HEK293 (cell line): ENCODE measurements at regions not wholly inside any gene's neighbourhood (a gene's known extent, or its start where the extent isn't known, plus 50 kb on each side); places are given as distances from the start of the nearest gene placed in this dataset.

ENCODE experiments used
- EGR2 ChIP-seq: fragments of 450-650 bp; formaldehyde crosslinking; IDR thresholded peaks from 2 replicates; pipeline ENCODE4 v1.5.1; 2016; ENCODE audit warnings: low read depth, missing biosample characterization, missing genetic modification characterization
- GFI1B ChIP-seq: fragments of 450-650 bp; formaldehyde crosslinking; IDR thresholded peaks from 2 replicates; pipeline ENCODE4 v1.5.1; 2016; ENCODE audit warnings: missing biosample characterization, missing genetic modification characterization
- GLIS2 ChIP-seq: fragments of 450-650 bp; formaldehyde crosslinking; IDR thresholded peaks from 2 replicates; pipeline ENCODE4 v1.5.1; 2016; ENCODE audit warnings: missing biosample characterization, missing genetic modification characterization
- HOXC10 ChIP-seq: sonication (generic); formaldehyde crosslinking; IDR thresholded peaks from 2 replicates; pipeline ENCODE4 v1.8.1; 2023; ENCODE audit warnings: mild to moderate bottlenecking, missing genetic modification reagents
- KLF16 ChIP-seq: fragments of 450-650 bp; formaldehyde crosslinking; IDR thresholded peaks from 2 replicates; pipeline ENCODE4 v1.5.1; 2017; ENCODE audit warnings: missing biosample characterization, missing genetic modification characterization
- OVOL3 ChIP-seq: fragments of 450-650 bp; formaldehyde crosslinking; IDR thresholded peaks from 2 replicates; pipeline ENCODE4 v1.5.1; 2016; ENCODE audit warnings: missing biosample characterization, missing genetic modification characterization
- SP7 ChIP-seq: fragments of 450-650 bp; formaldehyde crosslinking; IDR thresholded peaks from 2 replicates; pipeline ENCODE4 v1.5.1; 2016; ENCODE audit warnings: missing biosample characterization, missing genetic modification characterization
- TRIM28 ChIP-seq: IDR thresholded peaks from 2 replicates; pipeline ENCODE4 v1.6.1; 2011; ENCODE audit warnings: low read length, control low read depth, borderline replicate concordance
- ZBTB48 ChIP-seq: fragments of 450-650 bp; formaldehyde crosslinking; IDR thresholded peaks from 2 replicates; pipeline ENCODE4 v1.5.1; 2016; ENCODE audit warnings: missing biosample characterization, missing genetic modification characterization
- ZBTB7A ChIP-seq: fragments of 450-650 bp; formaldehyde crosslinking; IDR thresholded peaks from 2 replicates; pipeline ENCODE4 v1.5.1; 2016; ENCODE audit warnings: low read depth, missing biosample characterization, missing genetic modification characterization
- ZIC2 ChIP-seq: fragments of 450-650 bp; formaldehyde crosslinking; IDR thresholded peaks from 2 replicates; pipeline ENCODE4 v1.5.1; 2016; ENCODE audit warnings: missing biosample characterization, missing genetic modification characterization
- ZNF132 ChIP-seq: fragments of 450-650 bp; formaldehyde crosslinking; IDR thresholded peaks from 2 replicates; pipeline ENCODE4 v1.5.1; 2017; ENCODE audit warnings: missing biosample characterization, missing genetic modification characterization, borderline replicate concordance
- ZNF140 ChIP-seq: fragments of 450-650 bp; formaldehyde crosslinking; IDR thresholded peaks from 2 replicates; pipeline ENCODE4 v1.5.1; 2016; ENCODE audit warnings: missing biosample characterization, missing genetic modification characterization
- ZNF211 ChIP-seq: fragments of 450-650 bp; formaldehyde crosslinking; IDR thresholded peaks from 2 replicates; pipeline ENCODE4 v1.5.1; 2016; ENCODE audit warnings: low read depth, missing biosample characterization, missing genetic modification characterization
- ZNF302 ChIP-seq: fragments of 450-650 bp; formaldehyde crosslinking; IDR thresholded peaks from 2 replicates; pipeline ENCODE4 v1.5.1; 2016; ENCODE audit warnings: missing biosample characterization, missing genetic modification characterization, low read depth
- ZNF350 ChIP-seq: fragments of 450-650 bp; formaldehyde crosslinking; IDR thresholded peaks from 2 replicates; pipeline ENCODE4 v1.5.0; 2017; ENCODE audit warnings: missing biosample characterization, mild to moderate bottlenecking, missing genetic modification characterization
- ZNF404 ChIP-seq: fragments of 450-650 bp; formaldehyde crosslinking; IDR thresholded peaks from 2 replicates; pipeline ENCODE4 v1.5.1; 2017; ENCODE audit warnings: missing biosample characterization, missing genetic modification characterization
- ZNF423 ChIP-seq: fragments of 450-650 bp; formaldehyde crosslinking; IDR thresholded peaks from 2 replicates; pipeline ENCODE4 v1.5.1; 2016; ENCODE audit warnings: missing biosample characterization, missing genetic modification characterization
- ZNF510 ChIP-seq: fragments of 450-650 bp; formaldehyde crosslinking; IDR thresholded peaks from 2 replicates; pipeline ENCODE4 v1.5.1; 2018; ENCODE audit warnings: mild to moderate bottlenecking, missing genetic modification characterization, missing biosample characterization; ENCODE audit not compliant: insufficient replicate concordance
- ZNF514 ChIP-seq: fragments of 450-650 bp; formaldehyde crosslinking; IDR thresholded peaks from 2 replicates; pipeline ENCODE4 v1.5.1; 2016; ENCODE audit warnings: missing biosample characterization, missing genetic modification characterization
- ZNF529 ChIP-seq: fragments of 450-650 bp; formaldehyde crosslinking; IDR thresholded peaks from 2 replicates; pipeline ENCODE4 v1.5.1; 2017; ENCODE audit warnings: missing genetic modification characterization, missing biosample characterization; ENCODE audit not compliant: insufficient replicate concordance
- ZNF548 ChIP-seq: fragments of 450-650 bp; formaldehyde crosslinking; IDR thresholded peaks from 2 replicates; pipeline ENCODE4 v1.5.1; 2016; ENCODE audit warnings: missing biosample characterization, missing genetic modification characterization
- ZNF664 ChIP-seq: fragments of 450-650 bp; formaldehyde crosslinking; IDR thresholded peaks from 2 replicates; pipeline ENCODE4 v1.5.1; 2016; ENCODE audit warnings: missing biosample characterization, missing genetic modification characterization
- ZNF670 ChIP-seq: fragments of 450-650 bp; formaldehyde crosslinking; IDR thresholded peaks from 2 replicates; pipeline ENCODE4 v1.5.1; 2016; ENCODE audit warnings: missing biosample characterization, missing genetic modification characterization, low read depth
- ZNF791 ChIP-seq: fragments of 450-650 bp; formaldehyde crosslinking; IDR thresholded peaks from 2 replicates; pipeline ENCODE4 v1.5.1; 2016; ENCODE audit warnings: missing biosample characterization, missing genetic modification characterization
- ZSCAN16 ChIP-seq: fragments of 450-650 bp; formaldehyde crosslinking; IDR thresholded peaks from 2 replicates; pipeline ENCODE4 v1.5.1; 2016; ENCODE audit warnings: missing biosample characterization, missing genetic modification characterization
- TF ChIP-seq, protein P1 (sequence below): fragments of 450-650 bp; formaldehyde crosslinking; IDR thresholded peaks from 2 replicates; pipeline ENCODE4 v1.5.1; 2016; ENCODE audit warnings: missing biosample characterization, missing genetic modification characterization
- TF ChIP-seq, protein P2 (sequence below): fragments of 450-650 bp; formaldehyde crosslinking; IDR thresholded peaks from 2 replicates; pipeline ENCODE4 v1.5.1; 2016; ENCODE audit warnings: missing biosample characterization, missing genetic modification characterization
- TF ChIP-seq, protein P3 (sequence below): fragments of 450-650 bp; formaldehyde crosslinking; IDR thresholded peaks from 2 replicates; pipeline ENCODE4 v1.5.1; 2016; ENCODE audit warnings: missing biosample characterization, missing genetic modification characterization
- TF ChIP-seq, protein P4 (sequence below): fragments of 450-650 bp; formaldehyde crosslinking; IDR thresholded peaks from 2 replicates; pipeline ENCODE4 v1.5.1; 2016; ENCODE audit warnings: missing biosample characterization, missing genetic modification characterization
- TF ChIP-seq, protein P5 (sequence below): fragments of 450-650 bp; formaldehyde crosslinking; IDR thresholded peaks from 2 replicates; pipeline ENCODE4 v1.5.1; 2017; ENCODE audit warnings: missing biosample characterization, missing genetic modification characterization

DNA sequence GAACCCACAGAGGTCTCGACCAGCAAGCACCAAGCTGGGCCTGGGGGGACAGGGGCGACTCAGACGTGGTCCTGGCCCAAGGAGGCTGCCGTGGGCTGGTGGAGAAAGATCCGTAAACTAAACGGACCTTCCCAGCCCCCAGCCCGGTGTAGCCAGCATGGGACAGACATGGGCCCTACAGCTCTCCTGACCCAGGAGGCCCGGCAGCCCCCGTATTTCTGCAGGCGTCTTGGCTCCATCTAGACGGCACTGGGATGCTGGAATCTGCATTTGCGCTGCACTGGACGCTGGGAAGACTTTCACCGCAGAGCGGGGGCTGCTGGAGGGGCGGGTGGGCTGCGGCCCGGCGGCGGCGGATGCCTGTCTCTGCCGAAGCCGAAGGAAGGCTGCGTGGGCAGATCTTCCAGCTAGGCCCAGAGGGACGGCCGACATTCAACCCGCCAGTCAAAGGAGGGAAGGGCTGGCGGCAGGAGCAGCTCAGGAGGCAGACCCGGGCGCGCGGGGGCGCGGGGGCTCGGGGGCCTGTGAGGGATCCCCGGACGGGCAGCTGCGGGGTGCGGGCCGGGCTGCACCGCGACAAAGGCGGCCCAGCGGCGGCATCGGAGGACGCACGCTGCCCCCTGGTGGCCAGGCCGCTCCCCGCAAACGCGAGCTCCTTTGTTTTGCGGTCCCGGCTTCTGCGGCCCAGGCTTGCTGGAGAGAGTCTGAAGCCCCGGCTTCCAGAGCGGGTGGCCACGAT, 266.2 kb downstream of the NSG2 start (continued):
- TF ChIP-seq OVOL3 (tag by site-specific recombination), result no peak
- no peak for TF ChIP-seq ZNF791 (tag by site-specific recombination)
- TF ChIP-seq GLIS2 (tag by site-specific recombination), result no peak
- TF ChIP-seq ZNF423 (tag by site-specific recombination), result no peak
- TF ChIP-seq ZNF404 (tag by site-specific recombination), result no peak
- TF ChIP-seq SP7, result no peak
- no peak for TF ChIP-seq ZNF514 (tag by site-specific recombination)
- no peak for TF ChIP-seq ZNF350
- TF ChIP-seq KLF16 (tag by site-specific recombination), result no peak
- TF ChIP-seq, protein P1, sequence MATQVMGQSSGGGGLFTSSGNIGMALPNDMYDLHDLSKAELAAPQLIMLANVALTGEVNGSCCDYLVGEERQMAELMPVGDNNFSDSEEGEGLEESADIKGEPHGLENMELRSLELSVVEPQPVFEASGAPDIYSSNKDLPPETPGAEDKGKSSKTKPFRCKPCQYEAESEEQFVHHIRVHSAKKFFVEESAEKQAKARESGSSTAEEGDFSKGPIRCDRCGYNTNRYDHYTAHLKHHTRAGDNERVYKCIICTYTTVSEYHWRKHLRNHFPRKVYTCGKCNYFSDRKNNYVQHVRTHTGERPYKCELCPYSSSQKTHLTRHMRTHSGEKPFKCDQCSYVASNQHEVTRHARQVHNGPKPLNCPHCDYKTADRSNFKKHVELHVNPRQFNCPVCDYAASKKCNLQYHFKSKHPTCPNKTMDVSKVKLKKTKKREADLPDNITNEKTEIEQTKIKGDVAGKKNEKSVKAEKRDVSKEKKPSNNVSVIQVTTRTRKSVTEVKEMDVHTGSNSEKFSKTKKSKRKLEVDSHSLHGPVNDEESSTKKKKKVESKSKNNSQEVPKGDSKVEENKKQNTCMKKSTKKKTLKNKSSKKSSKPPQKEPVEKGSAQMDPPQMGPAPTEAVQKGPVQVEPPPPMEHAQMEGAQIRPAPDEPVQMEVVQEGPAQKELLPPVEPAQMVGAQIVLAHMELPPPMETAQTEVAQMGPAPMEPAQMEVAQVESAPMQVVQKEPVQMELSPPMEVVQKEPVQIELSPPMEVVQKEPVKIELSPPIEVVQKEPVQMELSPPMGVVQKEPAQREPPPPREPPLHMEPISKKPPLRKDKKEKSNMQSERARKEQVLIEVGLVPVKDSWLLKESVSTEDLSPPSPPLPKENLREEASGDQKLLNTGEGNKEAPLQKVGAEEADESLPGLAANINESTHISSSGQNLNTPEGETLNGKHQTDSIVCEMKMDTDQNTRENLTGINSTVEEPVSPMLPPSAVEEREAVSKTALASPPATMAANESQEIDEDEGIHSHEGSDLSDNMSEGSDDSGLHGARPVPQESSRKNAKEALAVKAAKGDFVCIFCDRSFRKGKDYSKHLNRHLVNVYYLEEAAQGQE (tag by site-specific recombination), result peak; percentile 39
- TF ChIP-seq ZNF140 (tag by site-specific recombination), result no peak
- TF ChIP-seq ZSCAN16 (tag by site-specific recombination), result no peak
- no peak for TF ChIP-seq GFI1B (tag by site-specific recombination)
- TF ChIP-seq ZNF548 (tag by site-specific recombination), result no peak
- TF ChIP-seq HOXC10 (CRISPR knock-in tag), result no peak
- TF ChIP-seq, protein P2, sequence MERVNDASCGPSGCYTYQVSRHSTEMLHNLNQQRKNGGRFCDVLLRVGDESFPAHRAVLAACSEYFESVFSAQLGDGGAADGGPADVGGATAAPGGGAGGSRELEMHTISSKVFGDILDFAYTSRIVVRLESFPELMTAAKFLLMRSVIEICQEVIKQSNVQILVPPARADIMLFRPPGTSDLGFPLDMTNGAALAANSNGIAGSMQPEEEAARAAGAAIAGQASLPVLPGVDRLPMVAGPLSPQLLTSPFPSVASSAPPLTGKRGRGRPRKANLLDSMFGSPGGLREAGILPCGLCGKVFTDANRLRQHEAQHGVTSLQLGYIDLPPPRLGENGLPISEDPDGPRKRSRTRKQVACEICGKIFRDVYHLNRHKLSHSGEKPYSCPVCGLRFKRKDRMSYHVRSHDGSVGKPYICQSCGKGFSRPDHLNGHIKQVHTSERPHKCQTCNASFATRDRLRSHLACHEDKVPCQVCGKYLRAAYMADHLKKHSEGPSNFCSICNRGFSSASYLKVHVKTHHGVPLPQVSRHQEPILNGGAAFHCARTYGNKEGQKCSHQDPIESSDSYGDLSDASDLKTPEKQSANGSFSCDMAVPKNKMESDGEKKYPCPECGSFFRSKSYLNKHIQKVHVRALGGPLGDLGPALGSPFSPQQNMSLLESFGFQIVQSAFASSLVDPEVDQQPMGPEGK, result peak; percentile 45; the same call in 1 of the 2 replicates
- TF ChIP-seq ZNF211 (tag by site-specific recombination), result no peak
- no peak for TF ChIP-seq ZBTB7A (tag by site-specific recombination)
- no peak for TF ChIP-seq TRIM28
- TF ChIP-seq ZIC2 (tag by site-specific recombination), result no peak
- no peak for TF ChIP-seq ZNF670 (tag by site-specific recombination)
- TF ChIP-seq, protein P3, sequence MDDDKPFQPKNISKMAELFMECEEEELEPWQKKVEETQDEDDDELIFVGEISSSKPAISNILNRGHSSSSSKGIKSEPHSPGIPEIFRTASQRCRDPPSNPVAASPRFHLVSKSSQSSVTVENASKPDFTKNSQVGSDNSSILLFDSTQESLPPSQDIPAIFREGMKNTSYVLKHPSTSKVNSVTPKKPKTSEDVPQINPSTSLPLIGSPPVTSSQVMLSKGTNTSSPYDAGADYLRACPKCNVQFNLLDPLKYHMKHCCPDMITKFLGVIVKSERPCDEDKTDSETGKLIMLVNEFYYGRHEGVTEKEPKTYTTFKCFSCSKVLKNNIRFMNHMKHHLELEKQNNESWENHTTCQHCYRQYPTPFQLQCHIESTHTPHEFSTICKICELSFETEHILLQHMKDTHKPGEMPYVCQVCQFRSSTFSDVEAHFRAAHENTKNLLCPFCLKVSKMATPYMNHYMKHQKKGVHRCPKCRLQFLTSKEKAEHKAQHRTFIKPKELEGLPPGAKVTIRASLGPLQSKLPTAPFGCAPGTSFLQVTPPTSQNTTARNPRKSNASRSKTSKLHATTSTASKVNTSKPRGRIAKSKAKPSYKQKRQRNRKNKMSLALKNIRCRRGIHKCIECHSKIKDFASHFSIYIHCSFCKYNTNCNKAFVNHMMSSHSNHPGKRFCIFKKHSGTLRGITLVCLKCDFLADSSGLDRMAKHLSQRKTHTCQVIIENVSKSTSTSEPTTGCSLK (tag by site-specific recombination), result no peak
- no peak for TF ChIP-seq ZNF132 (tag by site-specific recombination)
- no peak for TF ChIP-seq ZNF664 (tag by site-specific recombination)
- no peak for TF ChIP-seq ZNF510 (tag by site-specific recombination)
- no peak for TF ChIP-seq ZBTB48
- no peak for TF ChIP-seq ZNF529 (tag by site-specific recombination)
- TF ChIP-seq, protein P4, sequence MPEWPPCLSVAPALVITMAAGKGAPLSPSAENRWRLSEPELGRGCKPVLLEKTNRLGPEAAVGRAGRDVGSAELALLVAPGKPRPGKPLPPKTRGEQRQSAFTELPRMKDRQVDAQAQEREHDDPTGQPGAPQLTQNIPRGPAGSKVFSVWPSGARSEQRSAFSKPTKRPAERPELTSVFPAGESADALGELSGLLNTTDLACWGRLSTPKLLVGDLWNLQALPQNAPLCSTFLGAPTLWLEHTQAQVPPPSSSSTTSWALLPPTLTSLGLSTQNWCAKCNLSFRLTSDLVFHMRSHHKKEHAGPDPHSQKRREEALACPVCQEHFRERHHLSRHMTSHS (tag by site-specific recombination), result no peak
- peak; percentile 68 for TF ChIP-seq EGR2
- TF ChIP-seq, protein P5, sequence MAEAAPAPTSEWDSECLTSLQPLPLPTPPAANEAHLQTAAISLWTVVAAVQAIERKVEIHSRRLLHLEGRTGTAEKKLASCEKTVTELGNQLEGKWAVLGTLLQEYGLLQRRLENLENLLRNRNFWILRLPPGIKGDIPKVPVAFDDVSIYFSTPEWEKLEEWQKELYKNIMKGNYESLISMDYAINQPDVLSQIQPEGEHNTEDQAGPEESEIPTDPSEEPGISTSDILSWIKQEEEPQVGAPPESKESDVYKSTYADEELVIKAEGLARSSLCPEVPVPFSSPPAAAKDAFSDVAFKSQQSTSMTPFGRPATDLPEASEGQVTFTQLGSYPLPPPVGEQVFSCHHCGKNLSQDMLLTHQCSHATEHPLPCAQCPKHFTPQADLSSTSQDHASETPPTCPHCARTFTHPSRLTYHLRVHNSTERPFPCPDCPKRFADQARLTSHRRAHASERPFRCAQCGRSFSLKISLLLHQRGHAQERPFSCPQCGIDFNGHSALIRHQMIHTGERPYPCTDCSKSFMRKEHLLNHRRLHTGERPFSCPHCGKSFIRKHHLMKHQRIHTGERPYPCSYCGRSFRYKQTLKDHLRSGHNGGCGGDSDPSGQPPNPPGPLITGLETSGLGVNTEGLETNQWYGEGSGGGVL (tag by site-specific recombination), result no peak
- no peak for TF ChIP-seq ZNF302 (tag by site-specific recombination)
